Endothelial cell of umbilical vein (primary cell): ENCODE measurements at regions not wholly inside any gene's neighbourhood (a gene's known extent, or its start where the extent isn't known, plus 50 kb on each side); places are given as distances from the start of the nearest gene placed in this dataset.

Experiments used
- BruUV-seq: library from RNA; stranded (reverse); fragments of 400-500 nt; replicated peaks from 2 replicates; lab custom pipeline; 2021; lab: Mats Ljungman, UMichigan
- CTCF ChIA-PET: fragments of 300-600, 350-600 bp; sonication (Branson Sonifier 250); formaldehyde crosslinking; loops from one replicate; lab custom pipeline; 2021; ENCODE audit warnings: antibody characterized with exemption, inconsistent platforms; lab: Charles Lee
- POLR2A ChIA-PET: fragments of 300-600, 350-600 bp; sonication (Branson Sonifier 250); formaldehyde crosslinking; loops from one replicate; lab custom pipeline; 2021; ENCODE audit warnings: antibody characterized with exemption, inconsistent platforms; lab: Charles Lee
- DNase-seq: peaks from one replicate; pipeline ENCODE4 v3.0.0-alpha.2; 2011; ENCODE audit warnings: low read depth, low spot score
- FAIRE-seq: peaks from 2 replicates; lab custom pipeline; 2011; peaks lifted over from hg19 to GRCh38; lab: Jason Lieb, UNC
- H2AFZ ChIP-seq: 2 replicates; pipeline ENCODE4 v1.6.0; 2012; ENCODE audit warnings: low read depth, low read length, control low read depth, inconsistent platforms
- H3K27ac ChIP-seq: 2 replicates; pipeline ENCODE4 v1.5.1; 2011; ENCODE audit warnings: low read depth, mild to moderate bottlenecking, control low read depth, low read length, moderate library complexity; ENCODE audit not compliant: insufficient read depth
- H3K27me3 ChIP-seq, 2 experiments: 2 replicates each; pipeline versions ENCODE4 v1.6.0 to v1.6.1; 2011; ENCODE audit warnings: low read length in 2 of 2, mixed read lengths in 1 of 2; ENCODE audit not compliant: control insufficient read depth in 2 of 2, insufficient read depth in 2 of 2
- H3K36me3 ChIP-seq, 2 experiments: 2 replicates in 1 of 2; 3 replicates in 1 of 2; pipeline ENCODE4 v1.5.1; 2011; ENCODE audit warnings: low read length in 2 of 2, mild to moderate bottlenecking in 1 of 2, moderate library complexity in 1 of 2; ENCODE audit not compliant: control insufficient read depth in 2 of 2, insufficient read depth in 2 of 2; ENCODE audit errors: extremely low read depth in 1 of 2
- H3K4me1 ChIP-seq: 3 replicates; pipeline ENCODE4 v1.5.1; 2011; ENCODE audit warnings: mild to moderate bottlenecking, low read length; ENCODE audit not compliant: control insufficient read depth, insufficient read depth; ENCODE audit errors: extremely low read depth
- H3K4me2 ChIP-seq: 2 replicates; pipeline ENCODE4 v1.6.1; 2011; ENCODE audit warnings: low read length, control low read depth, mixed read lengths; ENCODE audit not compliant: insufficient read depth
- H3K4me3 ChIP-seq, 3 experiments: fragments of 200-600 bp in 1 of 3; sonication (generic), shearing (Covaris generic) in 1 of 3; replicated peaks in 1 of 3; 2 replicates each; pipeline ENCODE4 v1.5.1; 2011 to 2016; ENCODE audit warnings: control low read depth in 3 of 3, low read length in 3 of 3, mild to moderate bottlenecking in 2 of 3, inconsistent platforms in 1 of 3, low read depth in 1 of 3, moderate library complexity in 1 of 3; ENCODE audit not compliant: insufficient read depth in 1 of 3
- H3K79me2 ChIP-seq: 2 replicates; pipeline ENCODE4 v1.6.0; 2012; ENCODE audit warnings: low read length, inconsistent platforms; ENCODE audit not compliant: control insufficient read depth, insufficient read depth
- H3K9ac ChIP-seq: replicated peaks from 2 replicates; pipeline ENCODE3; 2011; ENCODE audit warnings: low read length, control low read depth; ENCODE audit not compliant: insufficient read depth; ENCODE audit errors: extremely low read depth
- H3K9me1 ChIP-seq: replicated peaks from 3 replicates; pipeline ENCODE4 v1.6.0; 2011; ENCODE audit warnings: mild to moderate bottlenecking, low read length; ENCODE audit not compliant: control insufficient read depth, insufficient read depth; ENCODE audit errors: extremely low read depth
- H3K9me3 ChIP-seq: replicated peaks from 2 replicates; pipeline ENCODE4 v1.5.1; 2012; ENCODE audit warnings: low read length, inconsistent platforms; ENCODE audit not compliant: control insufficient read depth, insufficient read depth
- H4K20me1 ChIP-seq: replicated peaks from 2 replicates; pipeline ENCODE3; 2011; ENCODE audit warnings: mild to moderate bottlenecking, low read length; ENCODE audit not compliant: control insufficient read depth, insufficient read depth; ENCODE audit errors: extremely low read depth
- FOS ChIP-seq: IDR thresholded peaks from 2 replicates; pipeline ENCODE4 v1.6.1; 2011; ENCODE audit warnings: mild to moderate bottlenecking, low read length, moderate library complexity, borderline replicate concordance; ENCODE audit not compliant: insufficient read depth
- JUN ChIP-seq: IDR thresholded peaks from 2 replicates; pipeline ENCODE4 v1.6.1; 2011; ENCODE audit warnings: borderline replicate concordance, low read depth; ENCODE audit not compliant: insufficient read length, insufficient read depth
- POLR2A ChIP-seq: IDR thresholded peaks from 2 replicates; pipeline ENCODE4 v1.6.1; 2012; ENCODE audit warnings: low read depth, mild to moderate bottlenecking, control low read depth, low read length
- dilution Hi-C: fragments of 300-500 bp; cut with MboI; formaldehyde crosslinking; loops from one replicate; pipeline ENCODE4 v1.15.0; 2019; ENCODE audit warnings: low sequenced_read_pairs; ENCODE audit not compliant: extremely low pct_ligation_motif_present
- intact Hi-C: fragments of 100-400 bp; cut with micrococcal nuclease; formaldehyde crosslinking; loops from one replicate; pipeline ENCODE4 v1.10.0; 2022
- TF ChIP-seq, protein P1 (sequence below): IDR thresholded peaks from 2 replicates; pipeline ENCODE4 v1.6.1; 2011; ENCODE audit not compliant: insufficient read depth, insufficient read length

DNA sequence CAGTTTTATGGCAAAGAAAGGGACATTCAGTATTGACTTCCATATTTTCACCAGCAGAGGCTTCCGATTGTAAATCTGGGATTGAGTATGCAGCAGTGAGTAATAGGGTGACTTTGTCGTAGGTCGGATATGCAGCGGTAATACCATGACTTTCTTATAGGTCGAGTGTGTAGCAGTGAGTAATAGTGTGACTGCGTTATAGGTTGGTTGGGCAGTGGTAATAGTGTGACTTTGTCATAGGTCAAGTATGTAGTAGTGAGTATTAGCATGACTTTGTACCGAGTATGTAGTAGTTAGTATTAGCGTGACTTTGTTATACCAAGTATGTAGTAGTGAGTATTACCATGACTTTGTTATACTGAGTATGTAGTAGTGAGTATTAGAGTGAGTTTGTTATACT lies 268.2 kb upstream of the ADARB2 start:
- no peak for FAIRE-seq
- ChIA-PET CTCF (no interaction called here), POLR2A (no interaction called here)

DNA sequence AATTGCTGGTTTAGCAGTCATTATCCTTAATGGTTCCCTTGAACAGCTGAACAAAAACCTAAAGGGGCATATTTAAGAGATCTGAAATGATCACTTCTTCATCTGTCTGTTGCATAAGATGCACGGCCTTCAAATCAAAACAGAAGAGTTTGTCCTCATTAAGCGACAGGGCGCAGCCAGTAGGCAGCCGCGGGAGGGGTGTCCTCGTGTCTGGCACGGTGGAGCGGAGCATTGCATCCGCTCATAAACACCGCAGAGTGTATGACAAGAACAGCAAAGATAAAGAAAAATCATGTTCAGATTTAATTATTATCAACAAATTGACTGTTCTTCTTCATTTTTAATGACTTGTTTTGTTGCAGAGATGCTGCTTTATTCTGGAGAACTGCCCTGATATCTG lies 255.6 kb upstream of the ADARB2 start:
- peaks cover 2% of the 10 kb centered on the region for H3K9me3 ChIP-seq
- no peaks in the 10 kb centered on the region for H4K20me1 ChIP-seq
- CTCF ChIA-PET = no interaction called here
- no peak for TF ChIP-seq POLR2A
- no peak for TF ChIP-seq JUN
- dilution Hi-C loops (no loop called here), intact Hi-C loops (no loop called here)
- no peaks in the 10 kb centered on the region for H3K36me3 ChIP-seq
- DNase-seq (no peak), FAIRE-seq (no peak)
- no peak overlapping the region for H3K4me2 ChIP-seq
- POLR2A ChIA-PET = no interaction called here
- no TSS peak for BruUV-seq
- no peak overlapping the region for H3K4me3 ChIP-seq
- H2AFZ ChIP-seq = no peak overlapping the region
- no peaks in the 10 kb centered on the region for H3K27me3 ChIP-seq
- no peaks in the 10 kb centered on the region for H3K4me1 ChIP-seq
- no peaks in the 10 kb centered on the region for H3K79me2 ChIP-seq
- no peak overlapping the region for H3K27ac ChIP-seq
- H3K9me1 ChIP-seq = no peaks in the 10 kb centered on the region
- no peak overlapping the region for H3K9ac ChIP-seq

More for the DNA sequence above, 268.2 kb upstream of the ADARB2 start:
- Histone ChIP-seq H4K20me1 (no peaks in the 10 kb centered on the region), H3K27ac (no peak overlapping the region), H3K9me1 (no peaks in the 10 kb centered on the region), H3K27me3 (no peaks in the 10 kb centered on the region), H3K4me1 (no peaks in the 10 kb centered on the region), H3K4me3 (no peak overlapping the region), H2AFZ (no peak overlapping the region), H3K36me3 (no peaks in the 10 kb centered on the region), H3K9me3 (no peaks in the 10 kb centered on the region), H3K79me2 (no peaks in the 10 kb centered on the region), H3K4me2 (no peak overlapping the region), H3K9ac (no peak overlapping the region)
- no TSS peak for BruUV-seq
- TF ChIP-seq, protein P1, sequence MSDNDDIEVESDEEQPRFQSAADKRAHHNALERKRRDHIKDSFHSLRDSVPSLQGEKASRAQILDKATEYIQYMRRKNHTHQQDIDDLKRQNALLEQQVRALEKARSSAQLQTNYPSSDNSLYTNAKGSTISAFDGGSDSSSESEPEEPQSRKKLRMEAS = no peak
- TF ChIP-seq POLR2A (no peak), FOS (no peak)
- intact Hi-C loops = no loop called here
- DNase-seq = no peak
- dilution Hi-C loops = no loop called here
